ENCODE measurements at regions not wholly inside any gene's neighbourhood (a gene's known extent, or its start where the extent isn't known, plus 50 kb on each side); places are given as distances from the start of the nearest gene placed in this dataset.

DNA sequence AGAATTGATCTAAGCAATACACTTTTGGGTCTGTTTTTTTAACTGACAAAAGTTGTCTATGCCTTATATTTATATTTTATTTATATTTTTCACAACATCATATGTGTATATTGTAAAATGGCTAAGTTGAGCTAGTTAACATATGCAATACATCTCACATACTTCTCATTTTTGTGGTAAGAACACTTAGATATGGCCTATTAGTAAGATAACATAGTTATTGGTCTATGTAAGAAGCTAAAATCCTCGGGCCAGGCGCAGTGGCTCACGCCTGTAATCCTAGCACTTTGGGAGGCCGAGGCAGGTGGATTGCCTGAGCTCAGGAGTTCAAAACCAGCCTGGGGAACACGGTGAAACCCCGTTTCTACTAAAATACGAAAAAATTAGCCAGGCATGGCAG, 275.6 kb upstream of the ID2 start:
- Histone ChIP-seq H3K9ac (ENCODE audit: low read depth, low read length) (no peak overlapping the region), H3K4me3 (ENCODE audit: low read depth, low read length) (no peak overlapping the region), H3K9me3 (ENCODE audit: control insufficient read depth, insufficient read depth, low read length) (no peaks in the 10 kb centered on the region), H3K4me1 (ENCODE audit: control insufficient read depth, insufficient read depth, low read length) (no peaks in the 10 kb centered on the region), H3K27me3 (ENCODE audit: control insufficient read depth, insufficient read depth, low read length) (no peaks in the 10 kb centered on the region), H3K36me3 (ENCODE audit: control insufficient read depth, insufficient read depth, low read length) (no peaks in the 10 kb centered on the region)

DNA sequence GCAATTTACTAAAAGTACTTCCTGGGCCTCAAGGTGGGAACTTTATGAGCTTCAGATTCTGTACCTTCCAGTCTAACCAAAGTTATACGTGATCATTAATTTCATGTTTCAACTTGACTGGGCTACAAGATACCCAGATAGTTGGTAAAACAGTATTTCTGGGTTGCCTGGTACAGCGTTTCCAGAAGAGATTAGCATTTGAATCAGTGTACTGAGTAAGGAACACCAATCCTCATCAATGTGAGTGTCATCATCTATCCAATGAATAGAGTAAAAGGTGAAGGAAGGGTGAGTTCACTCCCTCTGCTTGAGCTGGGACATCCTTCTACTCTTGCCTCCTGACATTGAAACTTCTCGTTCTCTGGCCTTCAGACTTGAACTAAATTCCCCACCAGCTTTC, 274.5 kb upstream of the ID2 start:
- Histone ChIP-seq H3K27me3 (ENCODE audit: control insufficient read depth, insufficient read depth, low read length) (no peaks in the 10 kb centered on the region), H3K4me3 (ENCODE audit: low read depth, low read length) (no peak overlapping the region), H3K36me3 (ENCODE audit: control insufficient read depth, insufficient read depth, low read length) (no peaks in the 10 kb centered on the region), H3K9ac (ENCODE audit: low read depth, low read length) (no peak overlapping the region), H3K9me3 (ENCODE audit: control insufficient read depth, insufficient read depth, low read length) (no peaks in the 10 kb centered on the region), H3K4me1 (ENCODE audit: control insufficient read depth, insufficient read depth, low read length) (no peaks in the 10 kb centered on the region)

DNA sequence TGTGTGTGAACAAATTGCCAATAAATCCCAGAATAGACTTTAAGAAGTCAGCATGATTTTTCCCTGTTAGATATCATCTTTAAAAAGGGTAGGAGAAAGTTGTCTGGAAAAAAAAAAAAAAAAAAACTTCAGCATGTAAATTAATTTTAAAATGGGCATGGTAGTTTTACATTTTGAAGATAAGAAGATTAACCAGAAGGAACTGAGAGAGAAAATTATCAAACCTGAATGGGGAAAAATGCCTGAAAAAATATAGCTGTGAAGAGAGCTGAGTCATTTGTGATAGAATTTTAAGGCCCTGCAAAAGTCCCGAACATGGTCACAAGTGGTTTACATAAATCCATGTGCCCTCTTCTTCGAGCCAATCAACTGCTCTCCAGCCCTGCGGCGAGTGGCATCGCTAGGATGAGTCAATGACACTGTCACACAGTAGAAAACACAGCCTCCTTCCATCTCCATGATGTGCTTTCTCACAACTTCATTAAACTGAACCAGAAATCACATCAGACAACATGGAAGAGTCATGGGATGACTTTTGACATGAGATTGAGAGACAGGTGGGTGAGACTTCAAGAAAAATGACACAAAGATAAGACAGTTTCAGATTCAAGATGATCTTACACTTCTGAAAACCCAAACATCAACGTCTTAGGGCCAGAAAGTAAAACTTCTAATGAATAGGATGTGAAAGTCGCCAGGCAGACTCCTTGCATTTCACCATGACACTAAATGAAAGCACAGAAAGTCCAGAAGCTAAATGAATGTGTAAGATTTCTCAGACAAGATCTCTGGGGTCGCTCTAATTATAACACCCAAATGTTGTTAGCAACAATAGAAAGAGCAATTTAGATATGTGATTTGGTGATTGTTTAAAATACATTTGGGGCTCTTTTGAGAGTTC, 273.0 kb upstream of the ID2 start:
- no peaks in the 10 kb centered on the region for H3K27me3 ChIP-seq (ENCODE audit: control insufficient read depth, insufficient read depth, low read length)
- no peak overlapping the region for H3K9ac ChIP-seq (ENCODE audit: low read depth, low read length)
- no peaks in the 10 kb centered on the region for H3K36me3 ChIP-seq (ENCODE audit: control insufficient read depth, insufficient read depth, low read length)
- no peaks in the 10 kb centered on the region for H3K9me3 ChIP-seq (ENCODE audit: control insufficient read depth, insufficient read depth, low read length)
- H3K4me1 ChIP-seq (ENCODE audit: control insufficient read depth, insufficient read depth, low read length) = no peaks in the 10 kb centered on the region
- H3K4me3 ChIP-seq (ENCODE audit: low read depth, low read length) = no peak overlapping the region

DNA sequence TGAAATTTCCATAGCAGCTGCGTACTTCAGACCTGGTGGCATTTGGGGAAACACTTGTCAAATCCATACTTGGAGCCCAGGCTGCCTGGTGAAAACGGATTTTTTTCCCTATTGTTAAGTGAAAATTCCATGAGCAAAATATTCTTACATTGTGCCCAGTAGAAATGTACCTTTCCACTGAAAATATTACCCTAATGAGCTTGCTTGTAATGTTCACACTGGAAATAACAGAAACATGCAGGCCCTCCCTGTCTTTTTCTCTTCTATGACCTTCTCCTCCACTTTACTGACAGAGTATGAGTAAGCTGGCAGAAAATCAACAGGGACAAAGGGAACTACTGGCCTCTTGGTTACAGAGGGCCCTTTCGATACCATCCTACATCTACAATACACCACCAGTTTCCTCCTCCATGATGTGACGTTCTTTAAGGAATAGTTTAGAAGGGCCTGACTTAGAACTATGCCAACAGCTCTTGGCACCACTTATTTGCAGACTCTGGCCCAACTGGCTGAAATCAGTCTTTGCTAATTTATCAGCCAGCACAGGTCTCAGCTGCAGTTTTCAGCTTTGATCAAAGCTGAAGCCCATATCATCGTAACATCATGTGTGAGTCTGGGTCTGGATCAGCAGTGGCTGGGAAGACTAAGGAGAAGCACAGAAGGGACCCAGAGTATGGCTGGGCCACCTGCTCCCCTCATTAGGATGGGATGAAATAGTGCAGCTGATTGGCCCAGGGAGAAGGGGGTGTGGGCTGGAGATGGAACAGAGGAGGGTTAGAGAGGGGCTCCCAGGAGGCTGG, 272.2 kb upstream of the ID2 start:
- Histone ChIP-seq H3K9ac (ENCODE audit: low read depth, low read length) (no peak overlapping the region), H3K36me3 (ENCODE audit: control insufficient read depth, insufficient read depth, low read length) (no peaks in the 10 kb centered on the region), H3K4me1 (ENCODE audit: control insufficient read depth, insufficient read depth, low read length) (no peaks in the 10 kb centered on the region), H3K27me3 (ENCODE audit: control insufficient read depth, insufficient read depth, low read length) (no peaks in the 10 kb centered on the region), H3K9me3 (ENCODE audit: control insufficient read depth, insufficient read depth, low read length) (no peaks in the 10 kb centered on the region), H3K4me3 (ENCODE audit: low read depth, low read length) (no peak overlapping the region)

DNA sequence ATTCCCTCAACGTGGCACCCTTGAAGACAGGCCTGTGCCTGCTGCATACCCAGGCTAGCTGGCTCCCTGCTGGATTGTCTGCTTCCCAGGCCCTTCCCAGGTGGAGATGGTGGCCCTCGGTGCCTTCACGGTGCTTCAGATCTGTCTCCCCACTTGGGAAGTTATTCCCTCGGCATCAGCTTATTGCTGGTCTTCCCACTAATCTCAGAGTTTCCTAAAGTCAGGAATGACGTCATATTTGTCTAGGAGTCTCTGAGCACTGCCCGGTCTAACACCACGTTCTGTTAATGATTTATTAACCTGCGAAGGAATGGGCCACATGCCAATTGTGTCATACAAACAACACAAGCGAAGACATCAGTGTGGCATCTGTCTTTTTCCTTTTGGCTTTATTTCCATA, 269.8 kb upstream of the ID2 start:
- Histone ChIP-seq H3K27me3 (ENCODE audit: control insufficient read depth, insufficient read depth, low read length) (no peaks in the 10 kb centered on the region), H3K4me1 (ENCODE audit: control insufficient read depth, insufficient read depth, low read length) (no peaks in the 10 kb centered on the region), H3K4me3 (ENCODE audit: low read depth, low read length) (no peak overlapping the region), H3K9me3 (ENCODE audit: control insufficient read depth, insufficient read depth, low read length) (no peaks in the 10 kb centered on the region), H3K9ac (ENCODE audit: low read depth, low read length) (no peak overlapping the region), H3K36me3 (ENCODE audit: control insufficient read depth, insufficient read depth, low read length) (no peaks in the 10 kb centered on the region)

DNA sequence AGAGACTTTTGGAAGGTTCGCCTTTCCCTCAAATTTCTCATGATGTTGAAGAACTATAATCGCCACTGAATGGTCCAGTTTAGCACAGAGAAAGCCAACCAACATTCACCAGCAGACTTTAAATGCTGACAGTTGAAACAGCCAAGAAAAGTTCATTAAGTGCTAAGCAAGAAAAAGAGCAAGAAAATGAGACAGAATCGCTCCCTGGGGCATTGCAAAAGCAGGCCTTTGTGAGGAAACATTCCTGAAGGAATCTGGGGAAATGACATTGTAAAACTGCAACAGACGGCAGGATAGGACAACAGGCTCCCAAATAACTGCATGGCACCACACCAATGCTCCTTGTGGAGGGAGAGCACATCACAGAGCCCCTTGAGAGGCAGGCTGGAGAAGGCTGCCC, 269.3 kb upstream of the ID2 start:
- Histone ChIP-seq H3K36me3 (ENCODE audit: control insufficient read depth, insufficient read depth, low read length) (no peaks in the 10 kb centered on the region), H3K27me3 (ENCODE audit: control insufficient read depth, insufficient read depth, low read length) (no peaks in the 10 kb centered on the region), H3K9ac (ENCODE audit: low read depth, low read length) (no peak overlapping the region), H3K9me3 (ENCODE audit: control insufficient read depth, insufficient read depth, low read length) (no peaks in the 10 kb centered on the region), H3K4me1 (ENCODE audit: control insufficient read depth, insufficient read depth, low read length) (no peaks in the 10 kb centered on the region), H3K4me3 (ENCODE audit: low read depth, low read length) (no peak overlapping the region)

DNA sequence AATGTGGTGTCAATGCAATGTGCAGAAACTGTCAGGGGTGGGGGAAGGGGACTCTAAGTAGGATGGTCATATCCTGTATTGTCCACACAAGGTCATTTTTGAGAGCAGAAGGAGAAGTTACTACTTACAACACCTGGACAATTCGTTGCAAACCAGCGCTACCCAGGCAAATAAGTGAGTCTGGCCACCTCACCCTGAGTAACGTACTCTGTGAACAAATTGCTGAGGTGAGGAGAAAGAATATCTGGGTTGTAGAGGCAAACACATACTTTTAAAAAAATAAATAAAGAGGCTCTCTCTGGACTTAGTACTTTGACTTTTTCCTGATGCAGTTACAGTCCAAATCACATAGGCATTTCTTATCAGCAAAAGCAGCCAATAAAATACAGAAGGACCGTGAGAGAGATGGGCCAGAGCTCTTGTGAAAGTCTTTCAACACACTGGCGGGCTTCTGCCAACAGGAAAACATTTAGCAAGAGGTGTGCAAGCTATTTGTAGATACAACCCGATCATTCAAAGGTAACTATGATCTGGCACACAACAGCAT, 268.2 kb upstream of the ID2 start:
- H3K4me3 ChIP-seq (ENCODE audit: low read depth, low read length) = no peak overlapping the region
- H3K9me3 ChIP-seq (ENCODE audit: control insufficient read depth, insufficient read depth, low read length) = no peaks in the 10 kb centered on the region
- no peaks in the 10 kb centered on the region for H3K4me1 ChIP-seq (ENCODE audit: control insufficient read depth, insufficient read depth, low read length)
- H3K36me3 ChIP-seq (ENCODE audit: control insufficient read depth, insufficient read depth, low read length) = no peaks in the 10 kb centered on the region
- H3K27me3 ChIP-seq (ENCODE audit: control insufficient read depth, insufficient read depth, low read length) = no peaks in the 10 kb centered on the region
- H3K9ac ChIP-seq (ENCODE audit: low read depth, low read length) = no peak overlapping the region

DNA sequence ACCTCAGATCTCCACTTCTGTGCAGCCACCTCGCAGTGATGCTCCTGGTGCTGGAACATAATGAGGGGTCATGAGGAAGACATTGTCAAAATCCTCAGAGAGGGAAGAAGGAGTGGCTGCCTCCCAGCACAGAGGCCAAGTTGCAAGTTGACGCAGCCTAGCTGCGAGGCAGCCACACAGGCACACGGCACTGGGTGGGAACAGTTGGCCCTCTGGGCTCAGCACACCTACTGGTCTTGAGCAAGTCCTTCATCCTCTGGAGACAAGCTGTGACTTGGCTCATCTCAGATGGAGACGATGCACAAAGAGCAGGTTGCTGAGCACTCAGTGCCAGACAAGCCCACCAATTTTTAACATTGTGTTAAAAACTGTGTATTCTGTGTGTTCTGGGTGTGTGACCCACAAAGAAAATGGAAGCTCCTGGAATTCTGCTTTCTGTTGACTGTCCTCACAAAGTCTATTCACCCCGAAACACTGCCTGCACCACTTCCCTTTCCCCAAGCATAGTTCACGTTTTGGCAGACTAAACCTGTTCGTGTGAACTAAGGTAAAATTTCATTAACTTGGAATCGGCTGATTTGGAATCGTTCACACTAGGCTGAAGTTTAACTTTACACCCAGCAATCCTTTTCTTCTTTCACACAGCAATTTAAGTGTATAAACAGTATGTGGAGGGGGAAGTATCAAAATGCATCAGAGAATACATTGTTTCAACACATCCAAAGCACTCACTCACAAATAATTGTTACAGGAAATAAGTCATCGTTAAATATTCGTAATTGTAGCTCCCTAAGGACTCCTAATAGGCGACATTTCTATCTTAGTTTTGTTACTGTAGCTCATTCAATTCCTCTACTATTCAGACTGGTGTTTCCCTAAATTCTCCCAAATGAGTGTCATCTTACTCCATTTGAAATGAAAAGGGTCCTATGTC, 266.6 kb upstream of the ID2 start:
- no peaks in the 10 kb centered on the region for H3K4me1 ChIP-seq (ENCODE audit: control insufficient read depth, insufficient read depth, low read length)
- H3K4me3 ChIP-seq (ENCODE audit: low read depth, low read length) = no peak overlapping the region
- H3K9me3 ChIP-seq (ENCODE audit: control insufficient read depth, insufficient read depth, low read length) = no peaks in the 10 kb centered on the region
- H3K9ac ChIP-seq (ENCODE audit: low read depth, low read length) = no peak overlapping the region
- no peaks in the 10 kb centered on the region for H3K36me3 ChIP-seq (ENCODE audit: control insufficient read depth, insufficient read depth, low read length)
- H3K27me3 ChIP-seq (ENCODE audit: control insufficient read depth, insufficient read depth, low read length) = no peaks in the 10 kb centered on the region

DNA sequence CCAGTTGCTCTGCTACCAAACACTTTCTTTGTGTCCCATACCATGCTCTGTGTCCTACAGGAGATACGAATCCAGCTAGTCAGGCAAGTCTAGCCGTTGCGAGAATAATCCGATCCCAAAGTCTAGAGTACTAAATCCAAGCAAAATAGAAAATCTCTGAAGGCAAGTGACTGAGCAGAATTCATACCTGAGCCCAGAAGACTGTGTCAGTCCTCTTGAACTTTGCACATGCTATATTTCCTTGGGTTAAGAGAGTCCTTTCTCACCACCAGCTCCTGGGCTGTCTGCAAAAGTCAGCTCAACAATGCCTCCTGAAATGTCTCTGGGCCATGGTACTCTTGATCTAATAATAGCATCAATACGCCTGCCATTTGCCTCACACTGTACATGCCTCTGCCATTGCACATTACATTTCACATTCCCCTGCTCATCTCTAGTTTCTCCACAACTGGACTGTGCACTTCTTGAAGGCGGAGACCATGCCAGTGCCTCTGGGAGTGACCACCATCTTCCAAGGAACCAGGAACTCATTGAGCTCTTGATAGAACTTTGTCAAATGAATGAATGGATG, 265.8 kb upstream of the ID2 start:
- Histone ChIP-seq H3K9ac (ENCODE audit: low read depth, low read length) (no peak overlapping the region), H3K4me1 (ENCODE audit: control insufficient read depth, insufficient read depth, low read length) (no peaks in the 10 kb centered on the region), H3K4me3 (ENCODE audit: low read depth, low read length) (no peak overlapping the region), H3K36me3 (ENCODE audit: control insufficient read depth, insufficient read depth, low read length) (no peaks in the 10 kb centered on the region), H3K9me3 (ENCODE audit: control insufficient read depth, insufficient read depth, low read length) (no peaks in the 10 kb centered on the region), H3K27me3 (ENCODE audit: control insufficient read depth, insufficient read depth, low read length) (no peaks in the 10 kb centered on the region)

DNA sequence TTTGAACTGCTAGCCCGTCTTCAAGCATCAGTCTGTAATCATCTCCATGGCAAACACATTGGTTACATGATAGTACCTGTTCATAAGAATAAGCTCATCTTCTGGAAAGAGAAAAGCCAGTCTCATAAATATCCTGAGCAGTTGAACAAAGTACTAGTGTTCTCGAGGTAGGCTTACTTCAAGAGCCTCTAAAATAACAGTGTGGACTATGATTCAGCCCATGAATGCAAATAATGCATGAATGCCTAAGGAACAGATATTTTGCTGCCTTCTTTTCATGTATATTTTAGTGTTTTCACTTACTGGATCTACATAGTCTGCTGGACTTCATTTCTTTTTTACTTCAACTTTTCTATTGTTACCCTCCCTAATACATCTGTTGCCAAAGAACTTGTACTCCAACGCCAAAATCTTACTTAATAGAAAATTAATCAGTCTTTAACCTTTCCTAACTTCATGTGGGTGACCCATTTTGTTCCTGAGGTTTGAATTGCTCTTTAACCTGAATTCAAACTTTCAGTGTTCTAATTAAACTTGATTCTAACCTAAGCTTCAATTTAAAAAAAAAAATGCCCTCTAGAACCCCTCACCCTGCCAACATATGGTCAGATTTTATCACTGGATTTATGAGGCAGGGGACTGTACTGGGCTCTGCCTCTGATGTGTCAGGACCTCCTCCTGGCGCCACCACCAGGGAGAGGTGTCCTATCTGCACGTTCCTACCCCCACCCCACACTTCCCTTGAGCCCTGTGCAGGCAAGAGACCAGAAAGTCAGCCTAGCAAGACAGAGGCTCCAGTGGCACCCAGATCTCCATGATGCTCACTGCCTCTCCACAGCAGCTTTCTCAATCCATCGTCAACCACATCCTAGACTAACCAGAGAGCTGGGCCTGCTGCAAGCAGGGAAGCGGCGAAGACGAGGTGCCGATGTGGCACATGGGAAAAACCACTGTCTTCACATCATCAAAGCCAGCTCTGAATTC, 264.7 kb upstream of the ID2 start:
- Histone ChIP-seq H3K36me3 (ENCODE audit: control insufficient read depth, insufficient read depth, low read length) (no peaks in the 10 kb centered on the region), H3K4me1 (ENCODE audit: control insufficient read depth, insufficient read depth, low read length) (no peaks in the 10 kb centered on the region), H3K9me3 (ENCODE audit: control insufficient read depth, insufficient read depth, low read length) (no peaks in the 10 kb centered on the region), H3K9ac (ENCODE audit: low read depth, low read length) (no peak overlapping the region), H3K4me3 (ENCODE audit: low read depth, low read length) (no peak overlapping the region), H3K27me3 (ENCODE audit: control insufficient read depth, insufficient read depth, low read length) (no peaks in the 10 kb centered on the region)
